Lower leg skin (tissue), 4 donors: ENCODE measurements at regions not wholly inside any gene's neighbourhood (a gene's known extent, or its start where the extent isn't known, plus 50 kb on each side); places are given as distances from the start of the nearest gene placed in this dataset.

Experiments used
- DNase-seq, 2 donors: peaks; one replicate each; pipeline ENCODE4 v3.0.0-alpha.2; 2019; ENCODE audit warnings: low spot score in 2 of 2
- H3K4me3 ChIP-seq: fragments of 200-600 bp; sonication (generic); 2 replicates; pipeline ENCODE4 v1.5.1; 2017; ENCODE audit warnings: mild to moderate bottlenecking, low read depth; ENCODE audit not compliant: poor library complexity, severe bottlenecking
- CTCF ChIP-seq, 3 donors: fragments of 450-650 bp; IDR thresholded peaks; one replicate each; pipeline ENCODE4 v1.5.1; 2016; ENCODE audit warnings: antibody characterized with exemption in 3 of 3, mild to moderate bottlenecking in 3 of 3, moderate library complexity in 2 of 3
- POLR2A ChIP-seq, 2 donors: fragments of 450-650 bp; IDR thresholded peaks; one replicate each; pipeline ENCODE4 v1.6.1; 2016 to 2017; ENCODE audit warnings: antibody characterized with exemption in 2 of 2, mild to moderate bottlenecking in 1 of 2, moderate library complexity in 1 of 2
- WGBS, 2 donors: methylation state at CpG; one replicate each; pipeline ENCODE4 v1.1.5; 2018; 5-methylcytosine and 5-hydroxymethylcytosine counted together
- intact Hi-C: fragments of 100-400 bp; cut with DNase I; formaldehyde crosslinking; loops from one replicate; pipeline ENCODE4 v1.15.0; 2023; ENCODE audit warnings: low total_unique reads

GRCh38 chr4:67343199-67343598, 202.1 kb downstream of the CENPC start:
- TF ChIP-seq POLR2A (IDR thresholded peaks at IDR 0.05) (no peak), CTCF (IDR thresholded peaks at IDR 0.05) (no peak)
- intact Hi-C loops, result no loop called here
- DNase-seq, result no peak
- no peak overlapping the region for H3K4me3 ChIP-seq

- intact Hi-C loops, result no loop called here
- no peak overlapping the region for H3K4me3 ChIP-seq
- no peak for DNase-seq
- WGBS, 2 donors, result 75 to 81% methylated on average over 2 of the region's 2 CpGs
- TF ChIP-seq CTCF (IDR thresholded peaks at IDR 0.05), result no peak
- no peak for TF ChIP-seq POLR2A (IDR thresholded peaks at IDR 0.05)
Observed at GRCh38 chr4:67342291-67342690, 203.0 kb downstream of the CENPC start.

- intact Hi-C loops, result no loop called here
- H3K4me3 ChIP-seq, result no peak overlapping the region
- no peak for TF ChIP-seq CTCF (IDR thresholded peaks at IDR 0.05)
- TF ChIP-seq POLR2A (IDR thresholded peaks at IDR 0.05), result no peak
- WGBS, 2 donors, result 21 to 26% methylated on average over 4 of the region's 4 CpGs
- DNase-seq, result no peak
Observed at GRCh38 chr4:67333664-67334063, 211.6 kb downstream of the CENPC start.

GRCh38 chr4:67332627-67333026, 212.7 kb downstream of the CENPC start:
- no peak overlapping the region for H3K4me3 ChIP-seq
- no peak for TF ChIP-seq POLR2A (IDR thresholded peaks at IDR 0.05)
- TF ChIP-seq CTCF (IDR thresholded peaks at IDR 0.05), result no peak
- no peak for DNase-seq
- intact Hi-C loops, result no loop called here
- WGBS, 2 donors, result 42 to 57% methylated on average over 4 of the region's 4 CpGs

GRCh38 chr4:67328393-67328792, 216.9 kb downstream of the CENPC start:
- intact Hi-C loops, result no loop called here
- no peak for DNase-seq
- no peak overlapping the region for H3K4me3 ChIP-seq
- 42 to 60% methylated on average over 1 of the region's 1 CpG for WGBS, 2 donors
- TF ChIP-seq CTCF (IDR thresholded peaks at IDR 0.05), result no peak

GRCh38 chr4:67328018-67328278, 217.4 kb downstream of the CENPC start:
- no peak overlapping the region for H3K4me3 ChIP-seq
- intact Hi-C loops, result no loop called here
- no peak for TF ChIP-seq POLR2A (IDR thresholded peaks at IDR 0.05)
- no peak for TF ChIP-seq CTCF (IDR thresholded peaks at IDR 0.05)
- 46 to 52% methylated on average over 2 of the region's 2 CpGs for WGBS, 2 donors
- no peak for DNase-seq
